ENCODE measurements at regions not wholly inside any gene's neighbourhood (a gene's known extent, or its start where the extent isn't known, plus 50 kb on each side); places are given as distances from the start of the nearest gene placed in this dataset.

DNA sequence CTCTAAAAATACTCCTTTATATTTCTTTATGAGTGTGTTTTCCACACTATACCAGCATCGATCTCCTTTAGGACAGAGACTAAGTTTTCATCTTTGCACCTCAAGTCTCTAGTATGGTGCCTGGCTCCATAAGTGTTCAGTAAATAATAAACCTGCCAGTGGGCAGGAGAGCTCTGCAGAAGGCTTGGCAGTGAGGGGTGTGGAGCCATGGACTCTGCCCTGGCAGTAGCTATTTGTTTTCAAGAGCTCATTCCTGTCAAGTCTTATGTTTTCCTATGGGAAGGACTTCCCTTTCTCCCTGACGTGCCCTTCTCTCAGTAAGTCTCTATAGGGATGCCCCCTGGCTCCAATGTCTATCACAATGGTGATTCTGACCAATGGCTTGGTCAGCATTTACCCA is 252.2 kb downstream of the PIK3R1 start:
- no peak for TF ChIP-seq POLR2A (IDR thresholded peaks at IDR 0.05)
- TF ChIP-seq, protein P1, sequence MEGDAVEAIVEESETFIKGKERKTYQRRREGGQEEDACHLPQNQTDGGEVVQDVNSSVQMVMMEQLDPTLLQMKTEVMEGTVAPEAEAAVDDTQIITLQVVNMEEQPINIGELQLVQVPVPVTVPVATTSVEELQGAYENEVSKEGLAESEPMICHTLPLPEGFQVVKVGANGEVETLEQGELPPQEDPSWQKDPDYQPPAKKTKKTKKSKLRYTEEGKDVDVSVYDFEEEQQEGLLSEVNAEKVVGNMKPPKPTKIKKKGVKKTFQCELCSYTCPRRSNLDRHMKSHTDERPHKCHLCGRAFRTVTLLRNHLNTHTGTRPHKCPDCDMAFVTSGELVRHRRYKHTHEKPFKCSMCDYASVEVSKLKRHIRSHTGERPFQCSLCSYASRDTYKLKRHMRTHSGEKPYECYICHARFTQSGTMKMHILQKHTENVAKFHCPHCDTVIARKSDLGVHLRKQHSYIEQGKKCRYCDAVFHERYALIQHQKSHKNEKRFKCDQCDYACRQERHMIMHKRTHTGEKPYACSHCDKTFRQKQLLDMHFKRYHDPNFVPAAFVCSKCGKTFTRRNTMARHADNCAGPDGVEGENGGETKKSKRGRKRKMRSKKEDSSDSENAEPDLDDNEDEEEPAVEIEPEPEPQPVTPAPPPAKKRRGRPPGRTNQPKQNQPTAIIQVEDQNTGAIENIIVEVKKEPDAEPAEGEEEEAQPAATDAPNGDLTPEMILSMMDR (IDR thresholded peaks at IDR 0.05): no peak
